ENCODE measurements at regions not wholly inside any gene's neighbourhood (a gene's known extent, or its start where the extent isn't known, plus 50 kb on each side); places are given as distances from the start of the nearest gene placed in this dataset.

DNA sequence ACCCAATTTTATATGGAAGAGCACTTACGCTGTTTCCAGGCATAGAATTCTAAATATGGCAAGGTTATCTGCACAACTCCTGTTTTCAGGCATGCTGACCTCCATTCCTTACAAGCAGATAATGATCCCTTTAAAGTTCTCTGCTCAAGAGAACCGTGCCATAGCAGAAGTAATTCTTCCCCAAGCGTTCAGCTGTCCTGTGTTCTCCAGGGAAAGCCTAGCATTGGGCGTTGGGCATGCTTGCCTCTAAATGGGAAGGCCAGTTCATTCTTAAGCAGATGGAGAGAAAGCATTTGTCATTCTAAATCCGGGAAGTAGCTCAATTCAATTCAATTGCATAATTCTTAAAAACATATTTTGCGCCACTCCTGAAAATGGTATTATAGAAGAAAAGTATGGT, 55.7 kb upstream of the EML4 start:
- Histone ChIP-seq H3K4me1 (ENCODE audit: insufficient read depth, low read length) (peaks cover 95% of the 10 kb centered on the region), H3K79me2 (ENCODE audit: insufficient read depth, low read length) (peaks cover 10% of the 10 kb centered on the region), H3K27me3 (ENCODE audit: control insufficient read depth in 1 of 2, insufficient read depth in 2 of 2, low read length in 2 of 2) (no peaks in the 10 kb centered on the region), H2AFZ (ENCODE audit: low read length) (no peak overlapping the region), H3K36me3 (replicated peaks in 1 of 2; ENCODE audit: control insufficient read depth in 1 of 2, insufficient read depth in 2 of 2, low read length in 2 of 2) (no peaks in the 10 kb centered on the region), H3K4me2 (ENCODE audit: low read depth, low read length) (no peak overlapping the region), H3K9ac (ENCODE audit: insufficient read depth, low read depth, low read length) (no peak overlapping the region), H3K4me3 (replicated peaks in 1 of 3; ENCODE audit: insufficient read depth in 1 of 3, low read depth in 2 of 3, low read length in 3 of 3) (no peak overlapping the region), H4K20me1 (ENCODE audit: insufficient read depth, low read length) (no peaks in the 10 kb centered on the region), H3K9me3 (ENCODE audit: low read length) (no peaks in the 10 kb centered on the region), H3K27ac (ENCODE audit: extremely low read length, insufficient read depth, low read length) (no peak overlapping the region)
- TF ChIP-seq, protein P1, sequence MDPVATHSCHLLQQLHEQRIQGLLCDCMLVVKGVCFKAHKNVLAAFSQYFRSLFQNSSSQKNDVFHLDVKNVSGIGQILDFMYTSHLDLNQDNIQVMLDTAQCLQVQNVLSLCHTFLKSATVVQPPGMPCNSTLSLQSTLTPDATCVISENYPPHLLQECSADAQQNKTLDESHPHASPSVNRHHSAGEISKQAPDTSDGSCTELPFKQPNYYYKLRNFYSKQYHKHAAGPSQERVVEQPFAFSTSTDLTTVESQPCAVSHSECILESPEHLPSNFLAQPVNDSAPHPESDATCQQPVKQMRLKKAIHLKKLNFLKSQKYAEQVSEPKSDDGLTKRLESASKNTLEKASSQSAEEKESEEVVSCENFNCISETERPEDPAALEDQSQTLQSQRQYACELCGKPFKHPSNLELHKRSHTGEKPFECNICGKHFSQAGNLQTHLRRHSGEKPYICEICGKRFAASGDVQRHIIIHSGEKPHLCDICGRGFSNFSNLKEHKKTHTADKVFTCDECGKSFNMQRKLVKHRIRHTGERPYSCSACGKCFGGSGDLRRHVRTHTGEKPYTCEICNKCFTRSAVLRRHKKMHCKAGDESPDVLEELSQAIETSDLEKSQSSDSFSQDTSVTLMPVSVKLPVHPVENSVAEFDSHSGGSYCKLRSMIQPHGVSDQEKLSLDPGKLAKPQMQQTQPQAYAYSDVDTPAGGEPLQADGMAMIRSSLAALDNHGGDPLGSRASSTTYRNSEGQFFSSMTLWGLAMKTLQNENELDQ (CRISPR knock-in tag; IDR thresholded peaks at IDR 0.05; ENCODE audit: borderline replicate concordance): no peak
- TF ChIP-seq ATF2 (CRISPR knock-in tag; IDR thresholded peaks at IDR 0.05): no peak
- FAIRE-seq (no peak), DNase-seq (ENCODE audit: low spot score) (no peak), ATAC-seq (no peak)
- POLR2A ChIA-PET: interaction anchor here (1.3 to 7.1 kb wide), 4 partner anchors 14 to 28 kb away, joined by 3 to 59 read pairs (median 5); no protein-coding TSS in a partner anchor
- BruUV-seq (replicated peaks): no TSS peak
- WGBS (ENCODE audit: low lambda C conversion rate): 96% methylated on average over 6 of the region's 6 CpGs
- intact Hi-C loops (cut with micrococcal nuclease; ENCODE audit: unreplicated experiment) (no loop called here), in situ Hi-C loops (cut with HindIII; ENCODE audit: extremely low pct_ligation_motif_present, low pct_unique_long_range_greater_than_20kb) (no loop called here)
- CTCF ChIA-PET (ENCODE audit: low intra/inter-chr PET ratio, low total read pairs): no interaction called here

DNA sequence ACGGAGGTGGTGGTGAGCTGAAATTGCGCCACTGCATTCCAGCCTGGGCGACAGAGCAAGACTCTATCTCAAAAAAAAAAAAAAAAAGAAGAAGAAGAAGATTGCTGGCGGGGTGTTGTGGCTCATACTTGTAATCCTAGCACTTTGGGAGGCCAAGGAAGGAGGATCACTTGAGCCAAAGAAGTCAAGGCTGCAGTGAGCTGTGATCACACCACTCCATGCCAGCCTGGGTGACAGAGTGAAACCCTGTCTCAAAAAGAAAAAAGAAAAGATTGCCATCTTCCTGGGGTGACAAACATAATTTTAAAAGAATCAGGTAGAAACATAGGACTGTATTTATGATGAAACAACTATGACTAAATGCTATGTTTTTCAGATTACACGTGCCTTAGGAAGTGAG, 55.1 kb upstream of the EML4 start:
- Histone ChIP-seq H3K9ac (ENCODE audit: insufficient read depth, low read depth, low read length) (no peak overlapping the region), H3K4me3 (replicated peaks in 1 of 3; ENCODE audit: insufficient read depth in 1 of 3, low read depth in 2 of 3, low read length in 3 of 3) (no peak overlapping the region), H3K27me3 (ENCODE audit: control insufficient read depth in 1 of 2, insufficient read depth in 2 of 2, low read length in 2 of 2) (no peaks in the 10 kb centered on the region), H3K79me2 (ENCODE audit: insufficient read depth, low read length) (peaks cover 8% of the 10 kb centered on the region), H3K9me3 (ENCODE audit: low read length) (no peaks in the 10 kb centered on the region), H3K4me1 (ENCODE audit: insufficient read depth, low read length) (peaks cover 95% of the 10 kb centered on the region), H3K4me2 (ENCODE audit: low read depth, low read length) (no peak overlapping the region), H3K36me3 (replicated peaks in 1 of 2; ENCODE audit: control insufficient read depth in 1 of 2, insufficient read depth in 2 of 2, low read length in 2 of 2) (no peaks in the 10 kb centered on the region), H4K20me1 (ENCODE audit: insufficient read depth, low read length) (no peaks in the 10 kb centered on the region), H2AFZ (ENCODE audit: low read length) (no peak overlapping the region), H3K27ac (ENCODE audit: extremely low read length, insufficient read depth, low read length) (no peak overlapping the region)
- in situ Hi-C loops (cut with HindIII; ENCODE audit: extremely low pct_ligation_motif_present, low pct_unique_long_range_greater_than_20kb) (no loop called here), intact Hi-C loops (cut with micrococcal nuclease; ENCODE audit: unreplicated experiment) (no loop called here)
- 89% methylated on average over 5 of the region's 5 CpGs for WGBS (ENCODE audit: low lambda C conversion rate)
- no peak for FAIRE-seq
- POLR2A ChIA-PET: interaction anchor here (1.2 to 7.1 kb wide), 3 partner anchors 8 to 22 kb away, joined by 3 to 59 read pairs (median 57); no protein-coding TSS in a partner anchor
- ATAC-seq: no peak
- no peak for DNase-seq (ENCODE audit: low spot score)
- TF ChIP-seq SP4 (CRISPR knock-in tag; IDR thresholded peaks at IDR 0.05) (no peak), ZSCAN29 (CRISPR knock-in tag; conservative IDR thresholded peaks at IDR 0.05) (0 out of 2 replicates have a peak, but pooled peaks have one; percentile 33), ZNF770 (CRISPR knock-in tag; IDR thresholded peaks at IDR 0.05) (peak; percentile 89)
- CTCF ChIA-PET (ENCODE audit: low intra/inter-chr PET ratio, low total read pairs): no interaction called here
- no TSS peak for BruUV-seq (replicated peaks)

Measured in HepG2 (cell line).